ENCODE measurements at regions not wholly inside any gene's neighbourhood (a gene's known extent, or its start where the extent isn't known, plus 50 kb on each side); places are given as distances from the start of the nearest gene placed in this dataset.

- DNase-seq (ENCODE audit: low read depth) = no peak
Measured at GRCh38 chr12:59230334-59230733, 310.0 kb upstream of the LRIG3 start.

- no peak for DNase-seq (ENCODE audit: low read depth)
Measured at GRCh38 chr12:59219148-59219547, 298.8 kb upstream of the LRIG3 start.

- no peak for DNase-seq (ENCODE audit: low read depth)
Measured at GRCh38 chr12:59196989-59197388, 276.7 kb upstream of the LRIG3 start.

- no peak for DNase-seq (ENCODE audit: low read depth)
Measured at GRCh38 chr12:59194794-59195193, 274.5 kb upstream of the LRIG3 start.

GRCh38 chr12:59193476-59194050 lies 273.3 kb upstream of the LRIG3 start:
- no peak for DNase-seq (ENCODE audit: low read depth)

GRCh38 chr12:59191372-59191771 lies 271.1 kb upstream of the LRIG3 start:
- DNase-seq (ENCODE audit: low read depth) = no peak

- no peak for DNase-seq (ENCODE audit: low read depth)
Measured at GRCh38 chr12:59186451-59186850, 266.1 kb upstream of the LRIG3 start.

- no peak for DNase-seq (ENCODE audit: low read depth)
Measured at GRCh38 chr12:59185295-59185694, 265.0 kb upstream of the LRIG3 start.

GRCh38 chr12:59182658-59183455 lies 262.6 kb upstream of the LRIG3 start:
- no peak for DNase-seq (ENCODE audit: low read depth)

GRCh38 chr12:59182191-59182590 lies 261.9 kb upstream of the LRIG3 start:
- DNase-seq (ENCODE audit: low read depth) = no peak

GRCh38 chr12:59181196-59181777 lies 261.0 kb upstream of the LRIG3 start:
- DNase-seq (ENCODE audit: low read depth) = no peak

- DNase-seq (ENCODE audit: low read depth) = no peak
Measured at GRCh38 chr12:59179231-59179630, 258.9 kb upstream of the LRIG3 start.

- DNase-seq (ENCODE audit: low read depth) = no peak
Measured at GRCh38 chr12:59173695-59174094, 253.4 kb upstream of the LRIG3 start.

GRCh38 chr12:59168647-59169046 lies 248.3 kb upstream of the LRIG3 start:
- DNase-seq (ENCODE audit: low read depth) = no peak

GRCh38 chr12:59166457-59166856 lies 246.2 kb upstream of the LRIG3 start:
- no peak for DNase-seq (ENCODE audit: low read depth)

GRCh38 chr12:59164991-59165718 lies 244.9 kb upstream of the LRIG3 start:
- DNase-seq (ENCODE audit: low read depth) = no peak

- no peak for DNase-seq (ENCODE audit: low read depth)
Measured at GRCh38 chr12:59164226-59164625, 243.9 kb upstream of the LRIG3 start.

GRCh38 chr12:59158681-59159080 lies 238.4 kb upstream of the LRIG3 start:
- DNase-seq (ENCODE audit: low read depth) = no peak

- DNase-seq (ENCODE audit: low read depth) = no peak
Measured at GRCh38 chr12:59158066-59158465, 237.8 kb upstream of the LRIG3 start.

GRCh38 chr12:59155448-59155847 lies 235.1 kb upstream of the LRIG3 start:
- no peak for DNase-seq (ENCODE audit: low read depth)

- DNase-seq (ENCODE audit: low read depth) = no peak
Measured at GRCh38 chr12:59151243-59151642, 230.9 kb upstream of the LRIG3 start.

GRCh38 chr12:59149995-59150642 lies 229.8 kb upstream of the LRIG3 start:
- no peak for DNase-seq (ENCODE audit: low read depth)
